Vagina (tissue), 2 donors: ENCODE measurements at regions not wholly inside any gene's neighbourhood (a gene's known extent, or its start where the extent isn't known, plus 50 kb on each side); places are given as distances from the start of the nearest gene placed in this dataset.

Source experiments
- CTCF ChIP-seq, 3 experiments: fragments of 450-650 bp in 2 of 3; fragments of 200-600 bp in 1 of 3; sonication (generic) in 1 of 3; IDR thresholded peaks; one replicate each; pipeline ENCODE4 v1.5.1; 2017 to 2019; ENCODE audit warnings: antibody characterized with exemption in 3 of 3, mild to moderate bottlenecking in 2 of 3, moderate library complexity in 2 of 3
- POLR2A ChIP-seq, 2 donors: fragments of 450-650 bp; IDR thresholded peaks; one replicate each; pipeline ENCODE4 v1.6.1; 2017; ENCODE audit warnings: antibody characterized with exemption in 2 of 2, mild to moderate bottlenecking in 2 of 2, moderate library complexity in 2 of 2
- POLR2AphosphoS5 ChIP-seq, 2 donors: sonication (generic); formaldehyde crosslinking; IDR thresholded peaks; one replicate each; pipeline ENCODE4 v1.9.0; 2017; ENCODE audit warnings: antibody characterized with exemption in 2 of 2, mild to moderate bottlenecking in 2 of 2, low read depth in 1 of 2; ENCODE audit not compliant: insufficient read depth in 1 of 2

- TF ChIP-seq CTCF (IDR thresholded peaks at IDR 0.05) (no peak), POLR2AphosphoS5 (IDR thresholded peaks at IDR 0.05; ENCODE audit: insufficient read depth in 1 of 2, low read depth in 1 of 2) (no peak), POLR2A (IDR thresholded peaks at IDR 0.05) (no peak)
These were observed 1598.4 kb upstream of the TMEM132C start for GRCh38 chr12:126668538-126668937.
